ENCODE measurements at regions not wholly inside any gene's neighbourhood (a gene's known extent, or its start where the extent isn't known, plus 50 kb on each side); places are given as distances from the start of the nearest gene placed in this dataset.

DNA sequence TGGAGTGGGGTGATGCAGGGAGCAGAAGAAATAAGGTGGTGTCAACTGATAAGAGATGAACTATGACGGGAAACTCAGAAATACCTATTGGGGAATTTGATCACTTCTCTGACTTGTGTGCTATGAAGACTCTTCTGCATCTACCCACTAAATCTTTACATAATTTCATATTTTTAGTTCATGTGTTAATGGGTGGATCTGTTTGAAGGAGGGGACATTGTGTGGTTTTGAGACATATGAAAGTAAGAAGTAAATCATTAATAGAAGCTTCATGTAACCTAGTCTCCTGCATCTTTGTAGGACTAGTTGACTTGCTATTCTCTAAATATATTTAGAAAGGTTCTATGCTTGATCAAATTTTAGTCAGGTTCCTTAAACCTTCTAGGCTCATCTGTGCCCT, 86.6 kb upstream of the MEI4 start:
- no peaks in the 10 kb centered on the region for H3K4me1 ChIP-seq (ENCODE audit: control insufficient read depth, insufficient read depth, low read length)
- POLR2A ChIA-PET: interaction anchor here (1.2 to 10.1 kb wide), 2 partner anchors 10 to 18 kb away, joined by 4 to 270 read pairs; no protein-coding TSS in a partner anchor
- H3K36me3 ChIP-seq (ENCODE audit: control insufficient read depth in 2 of 2, insufficient read depth in 2 of 2, low read length in 1 of 2): no peaks in the 10 kb centered on the region
- no peak for FAIRE-seq
- H3K4me2 ChIP-seq (ENCODE audit: control insufficient read depth, insufficient read depth): no peak overlapping the region
- no peak overlapping the region for H3K4me3 ChIP-seq
- H3K9me3 ChIP-seq (replicated peaks; ENCODE audit: control insufficient read depth, insufficient read depth, low read length): no peaks in the 10 kb centered on the region
- CTCF ChIA-PET: interaction anchor here (1.8 to 7.6 kb wide), 2 partner anchors 16 to 21 kb away, joined by 4 to 96 read pairs; no protein-coding TSS in a partner anchor
- BruUV-seq (replicated peaks): no TSS peak
- H3K9ac ChIP-seq (ENCODE audit: control insufficient read depth, insufficient read depth, low read length): no peak overlapping the region
- H3K27me3 ChIP-seq (replicated peaks in 1 of 2; ENCODE audit: control insufficient read depth in 2 of 2, insufficient read depth in 2 of 2, low read length in 1 of 2): no peaks in the 10 kb centered on the region
- peak; percentile 22 for ATAC-seq
- 21% methylated on average over 1 of the region's 1 CpG for WGBS (ENCODE audit: insufficient coverage, insufficient replicate concordance, low lambda C conversion rate, missing lambda C conversion rate)
- intact Hi-C loops (cut with micrococcal nuclease; ENCODE audit: unreplicated experiment) (no loop called here), in situ Hi-C loops (cut with MboI) (no loop called here)
- no peaks in the 10 kb centered on the region for H4K20me1 ChIP-seq (ENCODE audit: control insufficient read depth, insufficient read depth)
- TF ChIP-seq FOXM1 (IDR thresholded peaks at IDR 0.05; ENCODE audit: low read depth, low read length) (no peak), RBBP5 (conservative IDR thresholded peaks at IDR 0.05) (no peak), ATF7 (IDR thresholded peaks at IDR 0.05; ENCODE audit: low read depth) (peak; percentile 68), RAD21 (IDR thresholded peaks at IDR 0.05; ENCODE audit: insufficient read depth, low read depth, low read length) (no peak), ZZZ3 (IDR thresholded peaks at IDR 0.05; ENCODE audit: control insufficient read depth, insufficient read length, low read depth) (no peak), ZSCAN29 (IDR thresholded peaks at IDR 0.05) (no peak), PRDM15 (CRISPR knock-in tag; IDR thresholded peaks at IDR 0.05) (no peak)
- TF ChIP-seq, protein P1, sequence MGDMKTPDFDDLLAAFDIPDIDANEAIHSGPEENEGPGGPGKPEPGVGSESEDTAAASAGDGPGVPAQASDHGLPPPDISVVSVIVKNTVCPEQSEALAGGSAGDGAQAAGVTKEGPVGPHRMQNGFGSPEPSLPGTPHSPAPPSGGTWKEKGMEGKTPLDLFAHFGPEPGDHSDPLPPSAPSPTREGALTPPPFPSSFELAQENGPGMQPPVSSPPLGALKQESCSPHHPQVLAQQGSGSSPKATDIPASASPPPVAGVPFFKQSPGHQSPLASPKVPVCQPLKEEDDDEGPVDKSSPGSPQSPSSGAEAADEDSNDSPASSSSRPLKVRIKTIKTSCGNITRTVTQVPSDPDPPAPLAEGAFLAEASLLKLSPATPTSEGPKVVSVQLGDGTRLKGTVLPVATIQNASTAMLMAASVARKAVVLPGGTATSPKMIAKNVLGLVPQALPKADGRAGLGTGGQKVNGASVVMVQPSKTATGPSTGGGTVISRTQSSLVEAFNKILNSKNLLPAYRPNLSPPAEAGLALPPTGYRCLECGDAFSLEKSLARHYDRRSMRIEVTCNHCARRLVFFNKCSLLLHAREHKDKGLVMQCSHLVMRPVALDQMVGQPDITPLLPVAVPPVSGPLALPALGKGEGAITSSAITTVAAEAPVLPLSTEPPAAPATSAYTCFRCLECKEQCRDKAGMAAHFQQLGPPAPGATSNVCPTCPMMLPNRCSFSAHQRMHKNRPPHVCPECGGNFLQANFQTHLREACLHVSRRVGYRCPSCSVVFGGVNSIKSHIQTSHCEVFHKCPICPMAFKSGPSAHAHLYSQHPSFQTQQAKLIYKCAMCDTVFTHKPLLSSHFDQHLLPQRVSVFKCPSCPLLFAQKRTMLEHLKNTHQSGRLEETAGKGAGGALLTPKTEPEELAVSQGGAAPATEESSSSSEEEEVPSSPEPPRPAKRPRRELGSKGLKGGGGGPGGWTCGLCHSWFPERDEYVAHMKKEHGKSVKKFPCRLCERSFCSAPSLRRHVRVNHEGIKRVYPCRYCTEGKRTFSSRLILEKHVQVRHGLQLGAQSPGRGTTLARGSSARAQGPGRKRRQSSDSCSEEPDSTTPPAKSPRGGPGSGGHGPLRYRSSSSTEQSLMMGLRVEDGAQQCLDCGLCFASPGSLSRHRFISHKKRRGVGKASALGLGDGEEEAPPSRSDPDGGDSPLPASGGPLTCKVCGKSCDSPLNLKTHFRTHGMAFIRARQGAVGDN (IDR thresholded peaks at IDR 0.05): 0 out of 2 replicates have a peak, but pooled peaks have one; percentile 27
- no peak for DNase-seq (ENCODE audit: low read depth, low spot score)
- H3K27ac ChIP-seq (ENCODE audit: control insufficient read depth, insufficient read depth): no peak overlapping the region
- SMC1A ChIA-PET (ENCODE audit: uncharacterized antibody, unreplicated experiment): interaction anchor here (0.8 to 20.2 kb wide), 5 partner anchors 8 to 101 kb away, joined by 3 to 524 read pairs (median 3); no protein-coding TSS in a partner anchor
- RAD21 ChIA-PET (ENCODE audit: unreplicated experiment): interaction anchor here (1.0 to 7.2 kb wide), 5 partner anchors 18 to 448 kb away, joined by 3 to 315 read pairs (median 4); no protein-coding TSS in a partner anchor
- H3K79me2 ChIP-seq (ENCODE audit: control insufficient read depth, insufficient read depth, low read length): no peaks in the 10 kb centered on the region
- no peak overlapping the region for H2AFZ ChIP-seq (ENCODE audit: control insufficient read depth, low read depth, low read length)

Data from GM12878 (cell line).